GM18909 (cell line): ENCODE measurements at regions not wholly inside any gene's neighbourhood (a gene's known extent, or its start where the extent isn't known, plus 50 kb on each side); places are given as distances from the start of the nearest gene placed in this dataset.

ENCODE experiments used
- ATAC-seq: cut with Tn5 transposase; IDR thresholded peaks from one replicate; pipeline ENCODE4 v1.9.1; 2021; ENCODE audit warnings: mild to moderate bottlenecking; ENCODE audit not compliant: unreplicated experiment, poor library complexity

GRCh38 chr1:187481581-187482148 lies 652.9 kb downstream of the PLA2G4A start:
- no peak for ATAC-seq

GRCh38 chr1:187490266-187490665 lies 661.5 kb downstream of the PLA2G4A start:
- ATAC-seq = no peak

- no peak for ATAC-seq
Observed at GRCh38 chr1:187491082-187491720, 662.5 kb downstream of the PLA2G4A start.

DNA sequence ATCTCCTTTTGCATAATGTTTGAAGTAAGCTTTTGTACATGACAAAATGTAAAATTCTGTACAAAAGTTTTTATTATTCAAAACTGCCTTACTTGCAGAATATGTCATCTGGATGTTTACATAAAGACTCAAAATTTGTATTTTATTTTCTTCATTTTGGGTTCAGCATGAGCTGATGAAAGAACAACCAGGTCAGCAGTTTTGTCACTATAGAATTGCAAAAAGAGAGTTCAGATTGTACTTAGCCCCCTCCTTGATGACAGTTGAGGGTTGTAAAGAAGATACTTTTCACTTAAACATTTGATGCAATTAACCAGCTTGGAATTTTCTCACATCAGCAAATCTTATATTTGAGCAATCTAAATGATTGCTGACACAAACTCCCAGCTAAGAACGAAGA lies 669.3 kb downstream of the PLA2G4A start:
- ATAC-seq = no peak

- ATAC-seq = no peak
Observed at GRCh38 chr1:187504779-187505178, 676.0 kb downstream of the PLA2G4A start.

- no peak for ATAC-seq
Observed at GRCh38 chr1:187509091-187509490, 680.3 kb downstream of the PLA2G4A start.

DNA sequence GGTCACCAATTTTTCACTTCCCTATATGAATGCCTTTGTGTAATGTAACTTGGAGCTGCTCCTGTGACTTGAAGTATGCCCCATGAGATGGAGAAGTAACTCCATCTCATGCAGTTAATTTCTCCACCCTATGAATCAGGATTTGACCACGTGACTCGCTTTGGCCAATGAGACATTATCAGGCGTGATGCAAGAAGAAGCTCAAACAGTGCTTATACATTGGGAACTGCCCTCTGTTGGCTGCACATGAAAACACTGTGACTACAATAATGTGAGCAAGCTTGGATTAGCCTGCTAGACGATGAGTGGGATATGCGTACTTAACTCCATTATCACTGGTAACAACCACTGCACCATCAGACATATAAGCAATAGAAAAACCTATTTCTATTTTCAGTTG lies 684.4 kb downstream of the PLA2G4A start:
- no peak for ATAC-seq

DNA sequence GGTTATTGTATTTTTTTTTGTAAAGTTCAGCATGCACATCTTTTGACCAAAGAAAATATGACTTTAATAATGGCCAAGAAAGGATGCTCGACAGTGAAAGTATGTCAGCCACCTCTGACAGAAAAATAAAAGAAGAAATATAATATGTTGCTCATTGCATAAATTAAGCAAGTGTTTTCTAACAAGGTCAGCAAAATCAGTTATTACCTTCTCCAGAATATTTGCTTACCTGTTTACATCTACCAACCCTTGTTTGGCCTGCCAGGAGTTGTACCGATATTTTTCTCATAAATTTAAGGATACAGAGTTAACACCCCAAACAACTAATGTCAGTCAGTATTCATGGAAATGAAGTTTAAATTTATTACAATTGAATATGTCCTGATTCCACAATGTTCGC lies 685.4 kb downstream of the PLA2G4A start:
- no peak for ATAC-seq

GRCh38 chr1:187516874-187517273 lies 688.1 kb downstream of the PLA2G4A start:
- ATAC-seq = no peak

DNA sequence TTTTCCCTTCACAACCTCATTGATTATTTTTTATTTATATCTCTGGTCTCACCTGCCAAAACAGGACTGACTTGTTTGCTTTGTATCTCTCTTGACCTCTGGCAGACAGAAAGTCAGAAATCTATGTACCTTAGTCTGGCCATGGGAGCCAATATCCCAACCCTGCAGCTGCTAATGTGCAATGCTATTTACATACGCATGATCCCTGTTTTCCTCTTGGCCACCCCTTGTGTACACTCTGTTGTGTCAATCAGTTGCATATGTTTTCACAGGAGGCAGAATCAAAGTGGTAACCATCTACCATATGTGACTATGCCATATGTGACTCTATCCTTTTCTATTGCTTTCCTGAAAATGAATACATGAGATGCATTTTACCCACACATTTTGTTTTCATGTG lies 688.8 kb downstream of the PLA2G4A start:
- no peak for ATAC-seq

DNA sequence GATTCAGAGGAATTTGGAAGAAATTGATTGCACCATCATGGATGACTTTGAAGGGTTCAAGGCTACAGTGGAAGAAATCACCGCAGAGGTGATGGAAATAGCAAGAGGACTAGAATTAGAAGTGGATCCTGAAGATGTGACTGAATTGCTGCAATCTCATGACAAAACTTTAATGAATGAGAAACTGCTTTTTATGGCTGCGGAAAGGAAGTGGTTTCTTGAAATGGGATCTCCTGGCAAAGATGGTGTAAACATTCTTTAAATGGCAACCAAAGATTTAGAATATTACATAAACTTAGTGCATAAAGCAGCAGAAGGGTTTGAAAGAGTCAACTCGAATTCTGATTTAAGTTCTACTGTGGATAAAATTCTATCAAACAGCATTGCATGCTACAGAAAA lies 698.6 kb downstream of the PLA2G4A start:
- ATAC-seq = no peak

DNA sequence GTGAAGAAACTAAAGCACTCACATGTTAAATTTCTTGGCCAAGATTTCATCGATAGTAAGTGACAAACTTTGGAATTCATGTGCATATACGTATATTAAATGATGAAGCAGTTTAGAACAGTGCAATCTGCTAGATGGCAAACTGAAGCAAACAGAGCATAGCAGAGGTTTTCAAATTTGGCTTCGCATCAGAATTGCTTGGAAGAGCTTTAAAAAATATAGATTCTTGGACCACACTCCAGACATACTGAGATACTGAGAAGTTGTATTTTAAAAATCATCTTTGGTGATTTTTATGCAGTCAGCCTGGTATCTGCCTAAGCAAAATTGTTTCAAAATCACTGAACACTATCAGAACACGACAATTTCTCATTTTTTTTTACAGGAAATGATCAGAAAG lies 709.2 kb downstream of the PLA2G4A start:
- no peak for ATAC-seq

GRCh38 chr1:187549540-187549939 lies 720.8 kb downstream of the PLA2G4A start:
- no peak for ATAC-seq

DNA sequence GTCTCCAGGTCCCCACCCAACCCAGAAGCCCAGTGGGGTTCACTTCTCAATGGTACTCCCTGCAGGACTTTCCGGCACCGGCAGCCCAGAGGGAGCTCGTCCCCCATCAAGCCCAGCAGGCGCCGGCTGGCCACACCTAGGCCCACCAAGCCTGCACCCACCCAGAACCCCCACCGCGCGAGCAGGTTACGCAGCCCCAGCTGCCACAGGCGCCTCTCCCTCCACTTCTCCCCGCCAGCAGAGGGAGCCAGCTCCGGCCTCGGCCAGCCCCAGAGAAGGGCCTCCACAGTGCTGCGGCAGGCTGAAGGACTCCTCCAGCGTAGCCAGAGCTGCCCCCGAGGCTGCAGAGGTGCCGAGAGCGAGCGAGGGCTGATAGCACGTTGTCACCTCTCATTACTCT lies 722.3 kb downstream of the PLA2G4A start:
- ATAC-seq = no peak

GRCh38 chr1:187563191-187563590 lies 734.4 kb downstream of the PLA2G4A start:
- no peak for ATAC-seq

- ATAC-seq = no peak
Observed at GRCh38 chr1:187566354-187566753, 737.6 kb downstream of the PLA2G4A start.

- ATAC-seq = no peak
Observed at GRCh38 chr1:187568067-187568466, 739.3 kb downstream of the PLA2G4A start.

DNA sequence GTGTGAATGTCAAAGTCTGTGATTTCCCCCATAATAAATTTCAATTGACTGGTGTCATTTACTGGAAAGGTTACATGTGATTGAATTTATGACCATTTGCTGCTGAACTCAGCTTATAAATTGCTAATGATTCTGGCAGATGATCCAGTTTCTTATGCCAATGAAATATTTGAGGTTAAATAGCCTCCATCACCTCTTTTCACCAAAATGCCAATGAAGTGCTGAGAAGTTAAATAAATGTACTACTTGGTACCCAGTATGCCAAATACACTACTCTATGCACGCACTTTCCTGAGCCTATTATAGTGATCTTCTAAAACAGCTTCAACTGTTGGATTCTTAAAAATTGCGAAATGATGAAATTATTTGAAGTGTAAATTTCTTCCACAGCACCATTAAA lies 741.4 kb downstream of the PLA2G4A start:
- no peak for ATAC-seq

DNA sequence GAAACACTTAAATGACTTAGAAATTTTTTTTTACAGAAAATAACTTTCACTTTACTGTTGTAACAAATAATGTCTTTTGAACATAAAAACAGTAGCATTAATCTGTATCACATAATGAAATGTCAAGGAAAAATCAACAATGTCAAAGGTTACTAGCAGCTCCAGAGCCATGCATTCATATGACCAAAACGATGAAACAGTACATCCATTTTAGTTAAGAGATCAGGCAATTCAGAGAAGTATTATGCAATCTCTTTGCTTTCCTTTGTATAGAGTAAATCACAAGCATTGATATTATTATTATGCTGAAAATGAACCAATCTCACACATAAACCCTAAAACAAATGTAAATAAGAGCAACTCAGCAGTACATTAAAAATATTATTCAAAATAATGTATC lies 748.9 kb downstream of the PLA2G4A start:
- no peak for ATAC-seq

GRCh38 chr1:187588917-187589316 lies 760.2 kb downstream of the PLA2G4A start:
- no peak for ATAC-seq

DNA sequence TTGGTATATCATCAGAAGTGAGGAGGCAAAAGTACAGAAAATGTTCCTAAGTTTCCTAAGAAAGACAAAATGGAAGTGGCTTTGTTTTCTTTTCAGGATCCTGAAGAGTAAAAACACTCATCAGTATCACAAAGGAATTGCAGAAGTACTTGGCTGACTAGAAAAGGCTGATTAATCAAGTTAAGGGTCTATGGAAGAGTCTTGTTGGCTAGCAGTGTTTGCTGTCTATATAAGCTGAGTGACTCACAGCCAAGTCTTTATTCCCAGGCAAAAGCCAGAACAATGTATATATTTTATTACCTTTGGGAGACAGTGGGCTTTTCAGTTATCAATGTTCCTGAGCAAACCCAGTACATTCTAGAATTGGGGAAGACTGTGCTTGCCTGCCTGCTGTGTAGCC lies 777.0 kb downstream of the PLA2G4A start:
- no peak for ATAC-seq
